GM23338 (cell line): ENCODE measurements at regions not wholly inside any gene's neighbourhood (a gene's known extent, or its start where the extent isn't known, plus 50 kb on each side); places are given as distances from the start of the nearest gene placed in this dataset.

ENCODE experiments used
- ATAC-seq: fragments of 200-7000 bp; cut with Tn5 transposase; 3 replicates; pipeline ENCODE4 v1.9.1; 2020
- DNase-seq: peaks from one replicate; pipeline ENCODE4 v3.0.0-alpha.2; 2015; ENCODE audit warnings: low spot score
- H2AFZ ChIP-seq: fragments of 200-600 bp; sonication (generic); 2 replicates; pipeline ENCODE4 v1.8.0; 2016; ENCODE audit warnings: antibody characterized with exemption, mild to moderate bottlenecking, moderate library complexity
- H3F3A ChIP-seq: fragments of 200-600 bp; sonication (generic); replicated peaks from 2 replicates; pipeline ENCODE4 v1.8.0; 2017; ENCODE audit warnings: antibody characterized with exemption, mixed run types, low read depth
- H3K27ac ChIP-seq: fragments of 200-600 bp; sonication (generic); 2 replicates; pipeline ENCODE4 v1.6.1; 2016; ENCODE audit warnings: low read depth
- H3K27me3 ChIP-seq: fragments of 200-600 bp; sonication (generic); 2 replicates; pipeline ENCODE4 v1.8.0; 2016; ENCODE audit warnings: mild to moderate bottlenecking, mixed run types, moderate library complexity; ENCODE audit not compliant: insufficient read depth
- H3K36me3 ChIP-seq: fragments of 200-600 bp; sonication (generic); 2 replicates; pipeline ENCODE4 v1.8.0; 2016; ENCODE audit warnings: mild to moderate bottlenecking; ENCODE audit not compliant: insufficient read depth
- H3K4me1 ChIP-seq: fragments of 200-600 bp; sonication (generic); 2 replicates; pipeline ENCODE4 v1.8.0; 2016; ENCODE audit warnings: mild to moderate bottlenecking, moderate library complexity; ENCODE audit not compliant: insufficient read depth
- H3K4me2 ChIP-seq: fragments of 200-600 bp; sonication (generic); 2 replicates; pipeline ENCODE4 v1.7.1; 2017; ENCODE audit warnings: mixed run types
- H3K4me3 ChIP-seq: fragments of 200-600 bp; sonication (generic); 2 replicates; pipeline ENCODE4 v1.6.1; 2016; ENCODE audit warnings: mixed run types
- H3K79me2 ChIP-seq: fragments of 200-600 bp; sonication (generic); replicated peaks from 2 replicates; pipeline ENCODE4 v1.8.0; 2017; ENCODE audit warnings: mild to moderate bottlenecking; ENCODE audit not compliant: insufficient read depth
- H3K9me2 ChIP-seq: fragments of 200-600 bp; sonication (generic); 2 replicates; pipeline ENCODE4 v1.8.0; 2017; ENCODE audit not compliant: insufficient read depth
- H4K20me1 ChIP-seq: fragments of 200-600 bp; sonication (generic); replicated peaks from 2 replicates; pipeline ENCODE4 v1.8.0; 2017; ENCODE audit warnings: mild to moderate bottlenecking; ENCODE audit not compliant: insufficient read depth
- H3K27ac Mint-ChIP-seq: 2 replicates; pipeline ENCODE4 v1.8.0; 2020; ENCODE audit warnings: inconsistent platforms, mild to moderate bottlenecking, moderate library complexity, mixed read lengths
- H3K27me3 Mint-ChIP-seq: 3 replicates; pipeline ENCODE4 v1.8.0; 2022; ENCODE audit warnings: low read depth, mild to moderate bottlenecking, moderate library complexity, mixed read lengths, inconsistent platforms; ENCODE audit not compliant: insufficient read depth, poor library complexity
- H3K36me3 Mint-ChIP-seq: 3 replicates; pipeline ENCODE4 v1.8.0; 2021; ENCODE audit warnings: low read depth, mild to moderate bottlenecking, inconsistent platforms, moderate library complexity, mixed read lengths
- H3K4me1 Mint-ChIP-seq: 3 replicates; pipeline ENCODE4 v1.8.0; 2020; ENCODE audit warnings: mild to moderate bottlenecking, inconsistent platforms, mixed read lengths
- H3K4me3 Mint-ChIP-seq: 3 replicates; pipeline ENCODE4 v1.8.0; 2021; ENCODE audit warnings: moderate library complexity, mild to moderate bottlenecking, inconsistent platforms, mixed read lengths
- H3K9me3 Mint-ChIP-seq: 3 replicates; pipeline ENCODE4 v1.8.0; 2020; ENCODE audit warnings: moderate library complexity, mild to moderate bottlenecking, inconsistent platforms, mixed read lengths
- CREB1 ChIP-seq: fragments of 250-450 bp; sonication (Bioruptor Pico); IDR thresholded peaks from 2 replicates; pipeline ENCODE4 v1.5.0; 2020; ENCODE audit warnings: low read depth, mild to moderate bottlenecking, moderate library complexity
- EZH2 ChIP-seq: fragments of 200-600 bp; sonication (generic); IDR thresholded peaks from one replicate; pipeline ENCODE4 v1.8.0; 2017; ENCODE audit warnings: antibody characterized with exemption, mild to moderate bottlenecking, low read depth; ENCODE audit not compliant: unreplicated experiment
- EZH2phosphoT487 ChIP-seq: fragments of 200-600 bp; sonication (generic); IDR thresholded peaks from one replicate; pipeline ENCODE4 v1.8.1; 2018; ENCODE audit warnings: antibody characterized with exemption; ENCODE audit not compliant: unreplicated experiment
- JUNB ChIP-seq: IDR thresholded peaks from one replicate; pipeline ENCODE4 v1.6.1; 2016; ENCODE audit warnings: antibody characterized with exemption; ENCODE audit not compliant: unreplicated experiment
- NANOG ChIP-seq: IDR thresholded peaks from 2 replicates; pipeline ENCODE4 v1.6.1; 2016; ENCODE audit warnings: antibody characterized with exemption, borderline replicate concordance
- POLR2AphosphoS5 ChIP-seq: IDR thresholded peaks from 2 replicates; pipeline ENCODE4 v1.6.1; 2016; ENCODE audit warnings: antibody characterized with exemption, low read depth
- ZNF114 ChIP-seq: fragments of 250-450 bp; sonication (Bioruptor Pico); IDR thresholded peaks from 2 replicates; pipeline ENCODE4 v1.5.0; 2020; ENCODE audit warnings: mild to moderate bottlenecking, moderate library complexity
- ZNF331 ChIP-seq: fragments of 250-450 bp; sonication (Bioruptor Pico); IDR thresholded peaks from 2 replicates; pipeline ENCODE4 v1.5.0; 2020; ENCODE audit warnings: low read depth, mild to moderate bottlenecking, moderate library complexity
- ZNF462 ChIP-seq: fragments of 250-450 bp; sonication (Bioruptor Pico); IDR thresholded peaks from 2 replicates; pipeline ENCODE4 v1.5.0; 2020; ENCODE audit warnings: mild to moderate bottlenecking, moderate library complexity
- TF ChIP-seq, protein P1 (sequence below): IDR thresholded peaks from 2 replicates; pipeline ENCODE4 v1.6.1; 2016; ENCODE audit warnings: antibody characterized with exemption
- TF ChIP-seq, protein P2 (sequence below), 2 experiments: fragments of 200-600 bp in 1 of 2; sonication (generic) in 1 of 2; conservative IDR thresholded peaks; 2 replicates each; pipeline versions ENCODE4 v1.5.1 to v1.6.1; 2016 to 2017; ENCODE audit warnings: antibody characterized with exemption in 2 of 2, low read depth in 2 of 2, mild to moderate bottlenecking in 2 of 2, moderate library complexity in 1 of 2

DNA sequence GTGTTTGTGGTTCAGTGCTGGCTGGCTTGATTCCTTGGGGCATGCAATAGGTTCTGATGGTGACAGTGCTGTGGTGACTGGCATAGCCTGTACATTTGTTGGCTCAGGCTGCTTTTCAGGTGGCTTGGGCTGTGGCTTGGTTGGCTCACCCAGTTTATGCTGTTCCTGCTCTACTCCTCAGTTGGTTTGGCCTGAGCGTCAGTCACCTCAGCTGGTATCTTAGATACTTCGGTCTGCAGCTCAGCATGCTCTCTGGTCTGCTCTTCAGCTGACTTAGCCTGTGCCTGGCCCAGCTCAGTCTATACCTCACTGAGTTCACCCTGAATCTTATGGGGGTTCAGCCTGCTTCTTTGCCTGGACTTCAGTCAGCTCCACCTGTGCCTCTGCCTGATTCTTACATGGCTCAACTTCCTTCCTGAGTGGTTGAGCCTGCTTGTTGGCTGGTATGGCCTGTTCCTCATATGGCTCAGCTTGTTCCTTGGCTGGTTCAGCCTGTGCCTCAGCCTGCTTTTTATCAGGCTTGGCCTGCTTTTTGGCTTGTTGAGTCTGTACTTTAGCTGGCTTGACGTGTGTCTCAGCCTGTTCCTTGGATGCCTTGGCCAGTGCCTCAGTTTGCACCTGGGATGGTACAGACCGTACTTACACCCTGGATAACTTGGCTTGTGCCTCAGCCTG is 170.6 kb downstream of the MSN start:
- Mint-ChIP-seq H3K27ac (no peak overlapping the region), H3K4me1 (no peaks in the 10 kb centered on the region), H3K4me3 (no peak overlapping the region), H3K27me3 (no peaks in the 10 kb centered on the region), H3K36me3 (no peaks in the 10 kb centered on the region; the same call in 2 of the 3 replicates), H3K9me3 (no peaks in the 10 kb centered on the region)
- Histone ChIP-seq H3K27ac (no peak overlapping the region), H3K36me3 (no peaks in the 10 kb centered on the region), H2AFZ (no peak overlapping the region), H4K20me1 (no peaks in the 10 kb centered on the region), H3K4me1 (no peaks in the 10 kb centered on the region), H3K4me2 (no peak overlapping the region), H3K27me3 (no peaks in the 10 kb centered on the region), H3K4me3 (no peak overlapping the region), H3K9me2 (no peaks in the 10 kb centered on the region), H3F3A (no peaks in the 10 kb centered on the region), H3K79me2 (no peaks in the 10 kb centered on the region)
- no peak for DNase-seq
- ATAC-seq, result no peak
- TF ChIP-seq POLR2AphosphoS5 (no peak), NANOG (no peak), CREB1 (CRISPR knock-in tag) (no peak), EZH2 (no peak), JUNB (no peak), ZNF331 (CRISPR knock-in tag) (no peak), EZH2phosphoT487 (no peak)
- TF ChIP-seq, protein P1, sequence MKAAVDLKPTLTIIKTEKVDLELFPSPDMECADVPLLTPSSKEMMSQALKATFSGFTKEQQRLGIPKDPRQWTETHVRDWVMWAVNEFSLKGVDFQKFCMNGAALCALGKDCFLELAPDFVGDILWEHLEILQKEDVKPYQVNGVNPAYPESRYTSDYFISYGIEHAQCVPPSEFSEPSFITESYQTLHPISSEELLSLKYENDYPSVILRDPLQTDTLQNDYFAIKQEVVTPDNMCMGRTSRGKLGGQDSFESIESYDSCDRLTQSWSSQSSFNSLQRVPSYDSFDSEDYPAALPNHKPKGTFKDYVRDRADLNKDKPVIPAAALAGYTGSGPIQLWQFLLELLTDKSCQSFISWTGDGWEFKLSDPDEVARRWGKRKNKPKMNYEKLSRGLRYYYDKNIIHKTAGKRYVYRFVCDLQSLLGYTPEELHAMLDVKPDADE, result no peak
- TF ChIP-seq, protein P2, sequence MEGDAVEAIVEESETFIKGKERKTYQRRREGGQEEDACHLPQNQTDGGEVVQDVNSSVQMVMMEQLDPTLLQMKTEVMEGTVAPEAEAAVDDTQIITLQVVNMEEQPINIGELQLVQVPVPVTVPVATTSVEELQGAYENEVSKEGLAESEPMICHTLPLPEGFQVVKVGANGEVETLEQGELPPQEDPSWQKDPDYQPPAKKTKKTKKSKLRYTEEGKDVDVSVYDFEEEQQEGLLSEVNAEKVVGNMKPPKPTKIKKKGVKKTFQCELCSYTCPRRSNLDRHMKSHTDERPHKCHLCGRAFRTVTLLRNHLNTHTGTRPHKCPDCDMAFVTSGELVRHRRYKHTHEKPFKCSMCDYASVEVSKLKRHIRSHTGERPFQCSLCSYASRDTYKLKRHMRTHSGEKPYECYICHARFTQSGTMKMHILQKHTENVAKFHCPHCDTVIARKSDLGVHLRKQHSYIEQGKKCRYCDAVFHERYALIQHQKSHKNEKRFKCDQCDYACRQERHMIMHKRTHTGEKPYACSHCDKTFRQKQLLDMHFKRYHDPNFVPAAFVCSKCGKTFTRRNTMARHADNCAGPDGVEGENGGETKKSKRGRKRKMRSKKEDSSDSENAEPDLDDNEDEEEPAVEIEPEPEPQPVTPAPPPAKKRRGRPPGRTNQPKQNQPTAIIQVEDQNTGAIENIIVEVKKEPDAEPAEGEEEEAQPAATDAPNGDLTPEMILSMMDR (conservative IDR thresholded peaks at IDR 0.05; ENCODE audit: low read depth in 2 of 2), result no peak

- Histone ChIP-seq H2AFZ (no peak overlapping the region), H3K4me3 (no peak overlapping the region), H3K36me3 (no peaks in the 10 kb centered on the region), H4K20me1 (no peaks in the 10 kb centered on the region), H3K4me2 (no peak overlapping the region), H3K79me2 (no peaks in the 10 kb centered on the region), H3K27me3 (no peaks in the 10 kb centered on the region), H3K4me1 (no peaks in the 10 kb centered on the region), H3K9me2 (no peaks in the 10 kb centered on the region), H3F3A (no peaks in the 10 kb centered on the region), H3K27ac (no peak overlapping the region)
- H3K36me3 Mint-ChIP-seq, result no peaks in the 10 kb centered on the region
- H3K4me3 Mint-ChIP-seq, result no peak overlapping the region
- H3K27me3 Mint-ChIP-seq, result no peaks in the 10 kb centered on the region
- DNase-seq, result no peak
- ATAC-seq, result no peak; the same call in 2 of the 3 replicates
- H3K9me3 Mint-ChIP-seq, result no peaks in the 10 kb centered on the region
- H3K4me1 Mint-ChIP-seq, result peaks cover 4% of the 10 kb centered on the region; the same call in 1 of the 3 replicates
- no peak overlapping the region for H3K27ac Mint-ChIP-seq
- TF ChIP-seq CREB1 (CRISPR knock-in tag), result no peak
- TF ChIP-seq, protein P2 (conservative IDR thresholded peaks at IDR 0.05; ENCODE audit: low read depth in 2 of 2), result no peak
- no peak for TF ChIP-seq ZNF462 (CRISPR knock-in tag)
- TF ChIP-seq ZNF114 (CRISPR knock-in tag), result no peak
Measured at GRCh38 chrX:65831268-65831667, 163.8 kb downstream of the MSN start.
